Astrocyte of the spinal cord (primary cell): ENCODE measurements at regions not wholly inside any gene's neighbourhood (a gene's known extent, or its start where the extent isn't known, plus 50 kb on each side); places are given as distances from the start of the nearest gene placed in this dataset.
"Not testable (repeated sequence)": the region's sequence is repeated elsewhere in the genome, so short reads cannot be mapped to it uniquely, and the experiment has no call there.

ENCODE experiments used
- DNase-seq: peaks from one replicate; pipeline ENCODE4 v3.0.0; 2011; ENCODE audit warnings: low read depth, low spot score
- H3K4me3 ChIP-seq: 2 replicates; pipeline ENCODE4 v1.5.1; 2011; ENCODE audit warnings: low read depth, mild to moderate bottlenecking, low read length, moderate library complexity
- CTCF ChIP-seq: IDR thresholded peaks from 2 replicates; pipeline ENCODE4 v1.5.1; 2012; ENCODE audit warnings: low read depth, mild to moderate bottlenecking, low read length, inconsistent platforms
- in situ Hi-C: cut with HindIII; loops from 2 replicates; pipeline ENCODE4 v1.10.0; 2017; ENCODE audit warnings: low sequenced_read_pairs

GRCh38 chr19:31882709-31883108, 462.7 kb upstream of the ZNF507 start:
- DNase-seq: no peak
- in situ Hi-C loops: no loop called here
- H3K4me3 ChIP-seq: no peak overlapping the region
- TF ChIP-seq CTCF: no peak

- in situ Hi-C loops: no loop called here
- H3K4me3 ChIP-seq: no peak overlapping the region
- no peak for TF ChIP-seq CTCF
- no peak for DNase-seq
Measured at GRCh38 chr19:31883296-31883990, 462.0 kb upstream of the ZNF507 start.

GRCh38 chr19:31885280-31885853, 460.0 kb upstream of the ZNF507 start:
- no peak for TF ChIP-seq CTCF
- no peak for DNase-seq
- no peak overlapping the region for H3K4me3 ChIP-seq
- in situ Hi-C loops: no loop called here

GRCh38 chr19:31890230-31890629, 455.2 kb upstream of the ZNF507 start:
- in situ Hi-C loops: no loop called here
- DNase-seq: no peak
- TF ChIP-seq CTCF: no peak
- no peak overlapping the region for H3K4me3 ChIP-seq

GRCh38 chr19:31892060-31892459, 453.4 kb upstream of the ZNF507 start:
- H3K4me3 ChIP-seq: no peak overlapping the region
- DNase-seq: no peak
- TF ChIP-seq CTCF: no peak
- in situ Hi-C loops: no loop called here

- DNase-seq, in situ Hi-C loops, H3K4me3 ChIP-seq: not testable (repeated sequence)
Measured at GRCh38 chr19:31893491-31893890, 451.9 kb upstream of the ZNF507 start.

- in situ Hi-C loops: no loop called here
- no peak for TF ChIP-seq CTCF
- no peak overlapping the region for H3K4me3 ChIP-seq
- DNase-seq: no peak
Measured at GRCh38 chr19:31894451-31894850, 451.0 kb upstream of the ZNF507 start.
